Astrocyte (in vitro differentiated cells and primary cell): ENCODE measurements at regions not wholly inside any gene's neighbourhood (a gene's known extent, or its start where the extent isn't known, plus 50 kb on each side); places are given as distances from the start of the nearest gene placed in this dataset.

Experiments
- DNase-seq: peaks from one replicate; pipeline ENCODE4 v3.0.0-alpha.2; 2010; ENCODE audit warnings: low read depth
- FAIRE-seq: peaks from 2 replicates; lab custom pipeline; 2011; peaks lifted over from hg19 to GRCh38; lab: Jason Lieb, UNC
- H2AFZ ChIP-seq: 2 replicates; pipeline ENCODE4 v1.6.0; 2012; ENCODE audit warnings: low read depth, low read length, inconsistent platforms
- H3K27ac ChIP-seq: 2 replicates; pipeline ENCODE4 v1.5.1; 2011; ENCODE audit warnings: low read depth, low read length, inconsistent platforms
- H3K27me3 ChIP-seq: 2 replicates; pipeline ENCODE4 v1.6.0; 2011; ENCODE audit warnings: low read length, inconsistent platforms; ENCODE audit not compliant: insufficient read depth
- H3K36me3 ChIP-seq: 2 replicates; pipeline ENCODE4 v1.5.1; 2011; ENCODE audit warnings: low read length, inconsistent platforms; ENCODE audit not compliant: insufficient read depth
- H3K4me1 ChIP-seq: 2 replicates; pipeline ENCODE4 v1.5.1; 2011; ENCODE audit warnings: low read length, inconsistent platforms; ENCODE audit not compliant: insufficient read depth
- H3K4me2 ChIP-seq: 2 replicates; pipeline ENCODE4 v1.6.0; 2012; ENCODE audit warnings: low read length, inconsistent platforms
- H3K4me3 ChIP-seq: 2 replicates; pipeline ENCODE4 v1.5.1; 2011; ENCODE audit warnings: low read depth, mild to moderate bottlenecking, low read length, inconsistent platforms; ENCODE audit not compliant: insufficient read depth
- H3K79me2 ChIP-seq: 2 replicates; pipeline ENCODE4 v1.6.0; 2012; ENCODE audit warnings: mild to moderate bottlenecking, low read length, inconsistent platforms; ENCODE audit not compliant: insufficient read depth
- H3K9ac ChIP-seq: 2 replicates; pipeline ENCODE4 v1.6.0; 2012; ENCODE audit warnings: mild to moderate bottlenecking, low read length, inconsistent platforms
- H3K9me3 ChIP-seq: 2 replicates; pipeline ENCODE4 v1.5.1; 2012; ENCODE audit warnings: low read depth, mild to moderate bottlenecking, low read length, inconsistent platforms; ENCODE audit not compliant: insufficient read depth
- H4K20me1 ChIP-seq: 2 replicates; pipeline ENCODE4 v1.6.0; 2012; ENCODE audit warnings: low read length, inconsistent platforms; ENCODE audit not compliant: insufficient read depth
- H3K27ac Mint-ChIP-seq: one replicate; pipeline ENCODE4 v1.8.0; 2021; ENCODE audit warnings: mild to moderate bottlenecking, mixed read lengths; ENCODE audit not compliant: unreplicated experiment
- H3K27me3 Mint-ChIP-seq: one replicate; pipeline ENCODE4 v1.8.0; 2021; ENCODE audit warnings: low read depth, mixed read lengths; ENCODE audit not compliant: unreplicated experiment
- H3K36me3 Mint-ChIP-seq: one replicate; pipeline ENCODE4 v1.8.0; 2021; ENCODE audit warnings: low read depth, mixed read lengths; ENCODE audit not compliant: unreplicated experiment
- H3K4me1 Mint-ChIP-seq: one replicate; pipeline ENCODE4 v1.8.0; 2021; ENCODE audit warnings: low read depth, mixed read lengths; ENCODE audit not compliant: unreplicated experiment
- H3K4me3 Mint-ChIP-seq: one replicate; pipeline ENCODE4 v1.8.0; 2021; ENCODE audit warnings: mild to moderate bottlenecking, moderate library complexity, mixed read lengths; ENCODE audit not compliant: unreplicated experiment
- H3K9me3 Mint-ChIP-seq: one replicate; pipeline ENCODE4 v1.8.0; 2021; ENCODE audit warnings: mild to moderate bottlenecking, mixed read lengths; ENCODE audit not compliant: unreplicated experiment
- CTCF ChIP-seq: IDR thresholded peaks from 2 replicates; pipeline ENCODE4 v1.5.1; 2011; ENCODE audit warnings: low read depth, mild to moderate bottlenecking, inconsistent platforms, low read length, moderate library complexity; ENCODE audit not compliant: insufficient read depth
- EZH2 ChIP-seq: IDR thresholded peaks from 2 replicates; pipeline ENCODE4 v1.6.1; 2012; ENCODE audit warnings: mild to moderate bottlenecking, low read length, inconsistent platforms; ENCODE audit not compliant: insufficient read depth

- no peaks in the 10 kb centered on the region for H3K36me3 Mint-ChIP-seq
- peaks cover 3% of the 10 kb centered on the region for H3K9me3 Mint-ChIP-seq
- H3K27me3 ChIP-seq, result peaks cover 3% of the 10 kb centered on the region
- H3K79me2 ChIP-seq, result no peaks in the 10 kb centered on the region
- no peak overlapping the region for H3K4me3 Mint-ChIP-seq
- no peaks in the 10 kb centered on the region for H3K36me3 ChIP-seq
- no peak overlapping the region for H3K9ac ChIP-seq
- no peak overlapping the region for H3K4me2 ChIP-seq
- no peak overlapping the region for H3K4me3 ChIP-seq
- no peak for DNase-seq
- H3K4me1 ChIP-seq, result no peaks in the 10 kb centered on the region
- no peak overlapping the region for H3K27ac ChIP-seq
- H3K27me3 Mint-ChIP-seq, result peaks cover 6% of the 10 kb centered on the region
- no peaks in the 10 kb centered on the region for H3K9me3 ChIP-seq
- H3K4me1 Mint-ChIP-seq, result no peaks in the 10 kb centered on the region
- no peak overlapping the region for H3K27ac Mint-ChIP-seq
- no peak for FAIRE-seq
- no peaks in the 10 kb centered on the region for H4K20me1 ChIP-seq
- TF ChIP-seq CTCF (no peak), EZH2 (no peak)
- H2AFZ ChIP-seq, result no peak overlapping the region
Measured at GRCh38 chr3:158882445-158882844, 80.6 kb downstream of the MFSD1 start.

GRCh38 chr3:158896729-158897128, 94.9 kb downstream of the MFSD1 start:
- H3K79me2 ChIP-seq, result no peaks in the 10 kb centered on the region
- H3K4me3 Mint-ChIP-seq, result no peak overlapping the region
- no peaks in the 10 kb centered on the region for H3K36me3 ChIP-seq
- H3K4me2 ChIP-seq, result no peak overlapping the region
- H3K27me3 ChIP-seq, result no peaks in the 10 kb centered on the region
- H3K9me3 Mint-ChIP-seq, result no peaks in the 10 kb centered on the region
- H3K36me3 Mint-ChIP-seq, result no peaks in the 10 kb centered on the region
- no peak overlapping the region for H3K27ac ChIP-seq
- FAIRE-seq (no peak), DNase-seq (no peak)
- no peak overlapping the region for H3K4me3 ChIP-seq
- no peaks in the 10 kb centered on the region for H3K4me1 Mint-ChIP-seq
- no peaks in the 10 kb centered on the region for H3K4me1 ChIP-seq
- H2AFZ ChIP-seq, result no peak overlapping the region
- H3K9ac ChIP-seq, result no peak overlapping the region
- TF ChIP-seq CTCF (no peak), EZH2 (no peak)
- no peaks in the 10 kb centered on the region for H3K9me3 ChIP-seq
- peaks cover 12% of the 10 kb centered on the region for H3K27me3 Mint-ChIP-seq
- no peak overlapping the region for H3K27ac Mint-ChIP-seq
- H4K20me1 ChIP-seq, result no peaks in the 10 kb centered on the region

- no peaks in the 10 kb centered on the region for H4K20me1 ChIP-seq
- H3K27ac ChIP-seq, result no peak overlapping the region
- H2AFZ ChIP-seq, result no peak overlapping the region
- H3K9me3 ChIP-seq, result no peaks in the 10 kb centered on the region
- Mint-ChIP-seq H3K27me3 (peaks cover 7% of the 10 kb centered on the region), H3K27ac (no peak overlapping the region), H3K4me1 (peaks cover 8% of the 10 kb centered on the region), H3K4me3 (no peak overlapping the region), H3K9me3 (no peaks in the 10 kb centered on the region), H3K36me3 (no peaks in the 10 kb centered on the region)
- TF ChIP-seq CTCF (no peak), EZH2 (no peak)
- FAIRE-seq, result no peak
- H3K4me2 ChIP-seq, result no peak overlapping the region
- H3K9ac ChIP-seq, result no peak overlapping the region
- no peaks in the 10 kb centered on the region for H3K4me1 ChIP-seq
- no peak for DNase-seq
- no peak overlapping the region for H3K4me3 ChIP-seq
- no peaks in the 10 kb centered on the region for H3K36me3 ChIP-seq
- H3K27me3 ChIP-seq, result no peaks in the 10 kb centered on the region
- H3K79me2 ChIP-seq, result no peaks in the 10 kb centered on the region
Measured at GRCh38 chr3:158906749-158907148, 104.9 kb downstream of the MFSD1 start.
